CD14-positive monocyte (primary cell): ENCODE measurements at regions not wholly inside any gene's neighbourhood (a gene's known extent, or its start where the extent isn't known, plus 50 kb on each side); places are given as distances from the start of the nearest gene placed in this dataset.

Experiments
- DNase-seq, 3 donors: peaks; one replicate each; pipeline ENCODE4 v3.0.0-alpha.2; 2011 to 2022
- H2AFZ ChIP-seq: 2 replicates; pipeline ENCODE4 v1.6.0; 2012; ENCODE audit warnings: mild to moderate bottlenecking, low read depth, low read length, inconsistent platforms; ENCODE audit not compliant: insufficient read depth, poor library complexity, severe bottlenecking
- H3K27ac ChIP-seq, 2 donors: 1 replicate in 1 of 2; 2 replicates in 1 of 2; pipeline ENCODE4 v1.5.1; 2012 to 2013; ENCODE audit warnings: low read length in 2 of 2, control low read depth in 1 of 2, inconsistent platforms in 1 of 2, low read depth in 1 of 2, mild to moderate bottlenecking in 1 of 2
- H3K27me3 ChIP-seq, 2 donors: one replicate each; pipeline versions ENCODE4 v1.6.0 to v1.6.1; 2011 to 2013; ENCODE audit warnings: low read length in 2 of 2; ENCODE audit not compliant: control insufficient read depth in 2 of 2, insufficient read depth in 2 of 2
- H3K36me3 ChIP-seq, 2 donors: replicated peaks in 1 of 2; 1 replicate in 1 of 2; 2 replicates in 1 of 2; pipeline versions ENCODE4 v1.5.1 to v1.6.1; 2012 to 2013; ENCODE audit warnings: low read length in 2 of 2, control low read depth in 1 of 2, inconsistent platforms in 1 of 2, mild to moderate bottlenecking in 1 of 2; ENCODE audit not compliant: insufficient read depth in 2 of 2, control insufficient read depth in 1 of 2
- H3K4me1 ChIP-seq, 2 donors: 1 replicate in 1 of 2; 2 replicates in 1 of 2; pipeline versions ENCODE4 v1.5.1 to v1.6.1; 2012 to 2013; ENCODE audit warnings: low read length in 2 of 2, control low read depth in 1 of 2, inconsistent platforms in 1 of 2, mild to moderate bottlenecking in 1 of 2, moderate library complexity in 1 of 2; ENCODE audit not compliant: insufficient read depth in 2 of 2, control insufficient read depth in 1 of 2
- H3K4me2 ChIP-seq: replicated peaks from 2 replicates; pipeline ENCODE3; 2012; ENCODE audit warnings: low read length, moderate library complexity, mild to moderate bottlenecking; ENCODE audit not compliant: poor library complexity, severe bottlenecking; ENCODE audit errors: extremely low read depth
- H3K4me3 ChIP-seq, 3 experiments: fragments of 200-600 bp in 1 of 3; sonication (generic) in 1 of 3; replicated peaks in 1 of 3; 1 replicate in 2 of 3; 2 replicates in 1 of 3; pipeline ENCODE4 v1.5.1; 2011 to 2013; ENCODE audit warnings: low read length in 3 of 3, mild to moderate bottlenecking in 3 of 3, control low read depth in 2 of 3, low read depth in 2 of 3, inconsistent platforms in 1 of 3, moderate library complexity in 1 of 3
- H3K79me2 ChIP-seq: 2 replicates; pipeline ENCODE4 v1.6.0; 2012; ENCODE audit warnings: mild to moderate bottlenecking, control low read depth, inconsistent platforms, low read length, moderate library complexity; ENCODE audit not compliant: insufficient read depth
- H3K9ac ChIP-seq: 2 replicates; pipeline ENCODE4 v1.6.0; 2017; ENCODE audit warnings: low read length, mild to moderate bottlenecking; ENCODE audit not compliant: insufficient read depth, poor library complexity, severe bottlenecking
- H3K9me3 ChIP-seq, 2 donors: replicated peaks in 1 of 2; 1 replicate in 1 of 2; 2 replicates in 1 of 2; pipeline versions ENCODE4 v1.5.1 to v1.6.1; 2012 to 2013; ENCODE audit warnings: low read length in 2 of 2, control low read depth in 1 of 2; ENCODE audit not compliant: control insufficient read depth in 1 of 2, insufficient read depth in 1 of 2
- H4K20me1 ChIP-seq: 2 replicates; pipeline ENCODE4 v1.6.0; 2012; ENCODE audit warnings: mild to moderate bottlenecking, low read length, control low read depth, moderate library complexity; ENCODE audit not compliant: insufficient read depth
- H3K27ac Mint-ChIP-seq, 7 donors: one replicate each; pipeline ENCODE4 v1.8.0; 2020; ENCODE audit warnings: mild to moderate bottlenecking in 7 of 7, mixed read lengths in 7 of 7, moderate library complexity in 6 of 7, inconsistent platforms in 2 of 7
- H3K27me3 Mint-ChIP-seq, 3 donors: one replicate each; pipeline ENCODE4 v1.8.0; 2021 to 2022; ENCODE audit warnings: low read depth in 3 of 3, mild to moderate bottlenecking in 3 of 3, mixed read lengths in 3 of 3, moderate library complexity in 3 of 3, inconsistent platforms in 1 of 3
- H3K36me3 Mint-ChIP-seq, 2 donors: one replicate each; pipeline ENCODE4 v1.8.0; 2020; ENCODE audit warnings: mixed read lengths in 2 of 2, inconsistent platforms in 1 of 2, mild to moderate bottlenecking in 1 of 2
- H3K4me1 Mint-ChIP-seq: one replicate; pipeline ENCODE4 v1.8.0; 2020; ENCODE audit warnings: mild to moderate bottlenecking, mixed read lengths
- H3K4me3 Mint-ChIP-seq, 2 donors: one replicate each; pipeline ENCODE4 v1.8.0; 2020; ENCODE audit warnings: mild to moderate bottlenecking in 2 of 2, mixed read lengths in 2 of 2, moderate library complexity in 1 of 2
- H3K9me3 Mint-ChIP-seq, 7 donors: one replicate each; pipeline ENCODE4 v1.8.0; 2020 to 2022; ENCODE audit warnings: mixed read lengths in 7 of 7, mild to moderate bottlenecking in 6 of 7, moderate library complexity in 6 of 7, inconsistent platforms in 2 of 7
- WGBS: methylation state at CpG from one replicate; pipeline ENCODE4 v1.1.5; 2013; ENCODE audit warnings: missing lambda C conversion rate; ENCODE audit not compliant: insufficient coverage; 5-methylcytosine and 5-hydroxymethylcytosine counted together
- intact Hi-C, 2 donors: fragments of 100-400 bp; cut with micrococcal nuclease; formaldehyde crosslinking; loops; one replicate each; pipeline versions ENCODE4 v1.15.0 to v1.15.1; 2023
- TF ChIP-seq, protein P1 (sequence below): fragments of 200-600 bp; IDR thresholded peaks from one replicate; pipeline ENCODE4 v1.8.0; 2022; ENCODE audit warnings: antibody characterized with exemption, mild to moderate bottlenecking

DNA sequence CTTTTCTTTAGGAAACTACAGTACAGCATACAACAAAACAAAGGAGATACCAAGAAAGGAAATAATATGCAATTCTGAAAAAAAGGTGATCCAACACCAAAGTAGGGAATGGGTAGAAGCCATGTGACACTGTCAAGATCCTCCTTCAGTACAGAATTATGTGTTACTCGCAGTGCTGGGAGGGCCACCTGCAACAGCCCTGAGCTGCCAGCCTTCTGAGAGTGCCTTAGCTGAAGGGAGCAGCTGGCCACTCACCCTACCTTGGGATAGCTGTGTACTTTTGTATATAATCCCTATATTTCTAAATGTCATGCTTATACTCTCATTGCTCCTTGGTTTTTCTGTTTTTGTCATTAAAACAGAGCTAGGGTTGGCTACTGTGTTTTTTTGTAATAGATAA is 1518.2 kb upstream of the PCDH20 start:
- Histone ChIP-seq H3K27ac (no peak overlapping the region), H3K79me2 (no peaks in the 10 kb centered on the region), H4K20me1 (no peaks in the 10 kb centered on the region), H3K27me3 (no peaks in the 10 kb centered on the region), H3K36me3 (no peaks in the 10 kb centered on the region), H2AFZ (no peak overlapping the region), H3K9ac (no peak overlapping the region), H3K4me3 (no peak overlapping the region), H3K9me3 (no peaks in the 10 kb centered on the region), H3K4me2 (no peak overlapping the region), H3K4me1 (no peaks in the 10 kb centered on the region)
- no CpG with 5 or more reads among the region's 1 CpG for WGBS
- Mint-ChIP-seq H3K36me3 (no peaks in the 10 kb centered on the region), H3K4me1 (no peaks in the 10 kb centered on the region), H3K27ac (no peak overlapping the region), H3K27me3 (no peaks in the 10 kb centered on the region), H3K4me3 (no peak overlapping the region), H3K9me3 (peaks cover 0 to 4% (median 0%) of the 10 kb centered on the region in 7 donors)
- DNase-seq: no peak
- TF ChIP-seq, protein P1, sequence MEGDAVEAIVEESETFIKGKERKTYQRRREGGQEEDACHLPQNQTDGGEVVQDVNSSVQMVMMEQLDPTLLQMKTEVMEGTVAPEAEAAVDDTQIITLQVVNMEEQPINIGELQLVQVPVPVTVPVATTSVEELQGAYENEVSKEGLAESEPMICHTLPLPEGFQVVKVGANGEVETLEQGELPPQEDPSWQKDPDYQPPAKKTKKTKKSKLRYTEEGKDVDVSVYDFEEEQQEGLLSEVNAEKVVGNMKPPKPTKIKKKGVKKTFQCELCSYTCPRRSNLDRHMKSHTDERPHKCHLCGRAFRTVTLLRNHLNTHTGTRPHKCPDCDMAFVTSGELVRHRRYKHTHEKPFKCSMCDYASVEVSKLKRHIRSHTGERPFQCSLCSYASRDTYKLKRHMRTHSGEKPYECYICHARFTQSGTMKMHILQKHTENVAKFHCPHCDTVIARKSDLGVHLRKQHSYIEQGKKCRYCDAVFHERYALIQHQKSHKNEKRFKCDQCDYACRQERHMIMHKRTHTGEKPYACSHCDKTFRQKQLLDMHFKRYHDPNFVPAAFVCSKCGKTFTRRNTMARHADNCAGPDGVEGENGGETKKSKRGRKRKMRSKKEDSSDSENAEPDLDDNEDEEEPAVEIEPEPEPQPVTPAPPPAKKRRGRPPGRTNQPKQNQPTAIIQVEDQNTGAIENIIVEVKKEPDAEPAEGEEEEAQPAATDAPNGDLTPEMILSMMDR: no peak
- intact Hi-C loops: no loop called here

DNA sequence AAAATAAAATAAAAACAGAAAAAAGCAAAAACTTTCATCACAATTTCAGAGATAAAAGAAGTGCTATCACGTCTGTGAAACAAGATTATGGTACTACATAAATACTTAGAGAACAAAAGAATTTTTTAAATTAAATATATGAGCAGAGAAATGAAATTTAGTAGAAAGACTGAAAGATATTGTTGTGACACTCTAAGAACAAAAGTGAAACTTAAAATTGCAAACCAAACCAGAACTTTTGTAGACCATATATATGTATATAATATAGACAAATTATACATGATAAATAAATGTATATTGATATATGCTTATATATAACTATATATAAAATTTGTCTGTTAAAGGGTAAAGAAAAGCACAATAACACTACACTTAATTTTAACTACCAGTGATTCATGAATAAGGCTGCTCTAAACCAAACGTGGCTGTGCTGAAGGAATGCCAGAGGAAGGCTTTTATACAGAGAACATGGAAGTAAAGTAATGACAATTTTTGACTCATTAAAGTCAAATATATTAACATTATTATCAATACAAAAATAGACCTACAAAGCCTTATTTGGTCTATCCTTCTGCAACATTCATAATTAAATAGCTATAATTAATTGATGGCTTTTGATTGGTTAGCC is 1516.7 kb upstream of the PCDH20 start:
- Histone ChIP-seq H3K9ac (no peak overlapping the region), H3K79me2 (no peaks in the 10 kb centered on the region), H3K27ac (no peak overlapping the region), H3K4me2 (no peak overlapping the region), H2AFZ (no peak overlapping the region), H3K4me3 (no peak overlapping the region), H3K36me3 (no peaks in the 10 kb centered on the region), H3K9me3 (peaks cover 4 to 11% of the 10 kb centered on the region in 2 donors), H3K27me3 (no peaks in the 10 kb centered on the region), H3K4me1 (no peaks in the 10 kb centered on the region), H4K20me1 (no peaks in the 10 kb centered on the region)
- H3K36me3 Mint-ChIP-seq: no peaks in the 10 kb centered on the region
- intact Hi-C loops: no loop called here
- no peak overlapping the region for H3K27ac Mint-ChIP-seq
- TF ChIP-seq, protein P1: no peak
- H3K4me1 Mint-ChIP-seq: no peaks in the 10 kb centered on the region
- no peaks in the 10 kb centered on the region for H3K27me3 Mint-ChIP-seq
- WGBS: no CpG with 5 or more reads among the region's 2 CpGs
- H3K9me3 Mint-ChIP-seq: peaks cover 0 to 6% (median 3%) of the 10 kb centered on the region in 7 donors
- no peak for DNase-seq
- H3K4me3 Mint-ChIP-seq: no peak overlapping the region
